GM21360 (cell line): ENCODE measurements at regions not wholly inside any gene's neighbourhood (a gene's known extent, or its start where the extent isn't known, plus 50 kb on each side); places are given as distances from the start of the nearest gene placed in this dataset.

ENCODE experiments used
- ATAC-seq: cut with Tn5 transposase; IDR thresholded peaks from one replicate; pipeline ENCODE4 v1.9.1; 2021; ENCODE audit warnings: mild to moderate bottlenecking, moderate library complexity; ENCODE audit not compliant: unreplicated experiment

- ATAC-seq, result no peak
Measured at GRCh38 chr2:5442736-5443135, 249.4 kb upstream of the SOX11 start.

DNA sequence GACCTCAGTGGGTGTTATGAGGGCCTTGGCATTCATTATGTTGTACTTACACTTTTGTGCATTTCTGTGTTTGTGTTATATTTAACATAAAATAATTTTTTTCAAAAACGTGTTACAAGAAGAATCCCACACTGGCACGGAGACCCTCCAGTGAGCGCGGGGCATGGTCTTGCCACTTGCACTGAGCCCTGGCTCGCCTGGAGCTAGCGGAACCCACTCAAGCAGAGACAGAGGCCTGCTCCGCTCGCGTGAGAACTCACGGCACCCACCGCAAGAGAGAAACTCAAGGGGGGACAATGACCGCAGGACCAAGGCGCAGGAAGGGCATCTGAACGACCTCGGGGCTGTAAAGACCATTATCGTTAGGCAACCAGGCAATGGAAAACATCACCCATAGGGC, 248.0 kb upstream of the SOX11 start:
- no peak for ATAC-seq

- ATAC-seq, result no peak
Measured at GRCh38 chr2:5444854-5445253, 247.3 kb upstream of the SOX11 start.

DNA sequence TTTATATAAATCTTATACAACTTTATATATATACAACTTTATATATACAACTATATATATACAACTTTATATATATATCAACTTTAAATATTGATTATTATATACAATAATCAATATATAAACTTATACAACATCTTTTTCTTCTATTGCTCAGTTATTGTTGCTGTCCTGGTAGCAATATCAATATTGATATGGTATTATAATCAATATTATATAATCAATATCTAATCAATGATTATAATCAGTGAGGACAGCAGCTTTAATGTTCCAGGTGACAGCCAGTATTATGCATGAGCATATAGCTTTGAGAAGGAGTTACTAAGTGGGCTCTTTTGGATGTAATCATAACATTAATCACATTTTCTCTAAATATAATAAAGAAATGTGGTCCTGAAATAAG, 242.3 kb upstream of the SOX11 start:
- ATAC-seq, result no peak

- ATAC-seq, result no peak
Measured at GRCh38 chr2:5453220-5454050, 238.7 kb upstream of the SOX11 start.

DNA sequence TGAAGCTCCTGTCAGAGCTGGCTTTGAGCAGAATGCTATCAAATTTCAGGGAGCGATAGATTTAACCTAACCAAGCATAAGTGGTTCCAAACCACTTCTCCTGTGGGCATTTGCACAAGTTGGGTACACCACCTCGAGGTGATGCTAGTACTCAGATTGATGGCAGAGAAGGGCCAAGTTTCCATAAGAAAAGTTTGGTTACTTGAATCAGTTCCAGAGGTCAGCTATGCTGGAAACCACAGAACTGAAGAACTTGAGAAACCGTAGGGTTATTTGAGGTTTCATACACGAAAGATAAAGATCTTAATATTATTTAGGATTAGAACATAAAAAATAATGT, 238.2 kb upstream of the SOX11 start:
- no peak for ATAC-seq

DNA sequence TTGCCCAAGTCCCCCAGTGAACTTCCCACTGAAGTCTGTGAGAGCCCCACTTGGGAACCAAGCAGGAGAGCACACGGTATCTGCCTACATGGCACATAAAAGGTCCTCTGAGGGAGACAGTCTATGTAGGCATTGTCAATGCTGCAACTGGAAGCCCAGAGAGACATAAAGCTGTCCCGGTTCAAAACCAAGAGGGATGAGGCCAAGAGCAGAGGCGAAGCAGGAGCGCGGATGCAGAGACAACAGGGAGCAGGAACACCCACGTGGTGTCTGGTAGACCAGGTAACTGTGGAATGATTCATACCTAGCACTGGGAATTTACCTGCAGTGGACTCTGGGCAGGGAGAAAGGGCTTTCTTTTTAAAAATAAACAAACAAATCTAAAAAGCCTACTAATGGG, 233.1 kb upstream of the SOX11 start:
- no peak for ATAC-seq

DNA sequence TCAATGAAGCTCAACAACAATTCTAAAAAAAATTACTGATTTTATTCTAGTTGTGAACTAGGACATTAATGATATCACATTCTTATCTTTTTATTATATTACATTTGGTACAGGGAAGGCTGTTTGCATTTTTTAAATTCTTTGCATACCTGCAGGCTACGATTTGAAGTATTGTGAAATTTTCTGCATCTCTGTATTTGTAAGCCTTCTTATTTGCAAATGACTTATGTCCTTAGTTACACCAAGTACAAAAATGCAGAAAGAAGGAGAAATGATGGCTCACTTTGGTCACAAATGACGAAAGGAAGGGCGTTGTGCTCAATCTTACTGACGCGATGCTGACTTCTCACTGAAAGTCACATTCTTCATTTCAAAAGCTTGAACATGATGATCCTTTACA, 227.5 kb upstream of the SOX11 start:
- no peak for ATAC-seq

DNA sequence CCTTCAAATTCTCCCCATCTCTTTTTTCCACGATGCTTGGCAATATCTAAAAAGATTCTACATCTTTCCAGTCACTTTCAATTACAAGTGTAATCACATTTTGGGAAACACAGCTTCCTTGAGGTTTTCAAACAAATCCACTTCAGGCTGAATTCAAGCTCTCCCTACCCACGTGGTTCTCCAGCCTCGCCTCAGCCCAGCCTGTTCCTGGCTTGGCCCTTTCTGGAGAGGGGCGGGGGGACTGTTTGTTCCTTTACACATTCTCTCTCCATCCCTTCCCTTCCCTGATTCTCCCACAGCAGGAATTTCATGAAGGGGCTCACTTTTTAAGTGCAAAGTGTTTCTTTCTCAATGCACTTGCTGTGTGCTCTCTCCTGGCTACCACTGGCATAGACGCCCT, 226.3 kb upstream of the SOX11 start:
- ATAC-seq, result no peak

GRCh38 chr2:5467178-5467905, 224.8 kb upstream of the SOX11 start:
- ATAC-seq, result no peak

DNA sequence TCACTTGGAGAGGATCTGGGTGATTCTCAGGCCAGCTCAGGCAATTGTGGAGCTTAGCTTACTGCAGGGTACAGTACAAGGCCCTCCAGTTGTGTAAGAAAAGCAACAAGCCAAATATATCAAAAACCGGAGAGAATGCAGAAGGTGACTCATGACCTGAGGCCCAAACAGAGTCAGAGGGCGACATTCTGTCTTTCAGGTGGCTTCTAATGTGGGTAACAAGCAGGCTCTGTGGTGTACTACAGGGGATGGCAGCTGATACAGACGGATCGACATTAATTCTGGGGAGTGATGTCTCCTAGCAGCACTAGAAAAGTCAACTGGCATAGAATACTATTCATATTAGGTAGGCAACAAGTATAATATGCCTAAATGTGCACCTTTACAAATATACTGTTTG, 219.5 kb upstream of the SOX11 start:
- ATAC-seq, result no peak

GRCh38 chr2:5473635-5474034, 218.5 kb upstream of the SOX11 start:
- no peak for ATAC-seq

GRCh38 chr2:5474716-5475115, 217.5 kb upstream of the SOX11 start:
- ATAC-seq, result no peak

- no peak for ATAC-seq
Measured at GRCh38 chr2:5479265-5479928, 212.8 kb upstream of the SOX11 start.

GRCh38 chr2:5482929-5483331, 209.3 kb upstream of the SOX11 start:
- no peak for ATAC-seq

GRCh38 chr2:5484868-5485267, 207.3 kb upstream of the SOX11 start:
- no peak for ATAC-seq

DNA sequence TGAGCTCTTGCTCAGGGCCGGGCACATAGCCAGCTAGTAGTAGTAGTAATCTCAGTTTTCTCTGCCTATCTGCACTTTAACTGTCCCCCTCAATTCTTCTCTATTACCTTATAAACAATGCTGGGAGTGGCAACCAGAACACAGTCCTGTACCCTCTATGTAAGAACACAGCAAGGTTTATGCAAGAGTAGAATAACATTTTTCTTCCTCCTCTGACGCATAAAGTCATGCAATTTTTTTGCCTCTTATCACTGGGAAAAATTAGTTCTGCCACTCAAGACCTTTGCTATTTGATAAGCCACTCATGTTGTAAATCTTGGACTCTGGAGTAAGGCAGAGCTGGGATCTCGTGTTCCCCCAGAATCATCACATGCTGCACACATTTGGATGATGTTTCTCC, 200.7 kb upstream of the SOX11 start:
- ATAC-seq, result no peak

- ATAC-seq, result no peak
Measured at GRCh38 chr2:5493256-5493655, 198.9 kb upstream of the SOX11 start.

DNA sequence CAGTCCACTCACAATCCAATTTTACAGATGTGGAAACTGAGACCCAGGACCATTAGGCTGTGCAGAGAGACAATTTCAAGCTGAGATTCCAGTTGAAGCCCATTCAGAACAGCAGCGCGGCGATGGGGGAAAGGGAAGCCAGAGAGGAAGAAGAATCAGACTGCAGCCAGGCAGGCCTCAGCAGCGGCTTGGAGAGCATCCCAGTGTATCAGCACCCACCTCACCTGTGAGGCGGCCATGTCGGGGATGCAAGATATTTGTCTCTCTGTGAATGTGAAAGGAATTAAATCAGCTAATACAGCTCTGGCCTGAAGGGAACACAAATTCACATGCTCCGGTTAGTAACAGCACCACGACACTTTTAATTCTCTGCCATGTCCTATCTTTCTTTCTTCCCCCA, 198.0 kb upstream of the SOX11 start:
- ATAC-seq, result no peak

GRCh38 chr2:5495586-5495985, 196.6 kb upstream of the SOX11 start:
- ATAC-seq, result no peak

- ATAC-seq, result no peak
Measured at GRCh38 chr2:5497874-5498273, 194.3 kb upstream of the SOX11 start.

DNA sequence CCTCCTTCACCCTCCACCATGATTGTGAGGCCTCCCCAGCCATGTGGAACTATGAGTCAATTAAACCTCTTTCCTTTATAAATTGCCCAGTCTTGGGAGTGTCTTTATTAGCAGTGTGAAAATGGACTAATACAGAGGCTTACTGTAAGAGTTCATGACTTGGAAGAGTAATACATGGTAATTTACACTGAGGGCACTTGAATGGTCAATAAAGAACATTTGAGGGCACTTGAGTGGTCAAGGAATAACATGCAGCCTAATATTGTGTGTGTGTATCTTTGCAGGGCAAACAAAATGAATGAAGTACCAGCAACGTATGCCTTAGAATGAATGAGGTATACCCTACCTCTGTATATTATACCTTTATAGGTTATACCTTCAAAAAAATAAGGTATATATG, 190.4 kb upstream of the SOX11 start:
- no peak for ATAC-seq
